ENCODE measurements at regions not wholly inside any gene's neighbourhood (a gene's known extent, or its start where the extent isn't known, plus 50 kb on each side); places are given as distances from the start of the nearest gene placed in this dataset.

GRCh38 chr9:16106021-16106571, 553.3 kb downstream of the CCDC171 start:
- Histone ChIP-seq H3K9me3 (ENCODE audit: insufficient read depth, low read length, severe bottlenecking) (no peaks in the 10 kb centered on the region), H4K20me1 (ENCODE audit: insufficient read depth, low read length) (no peaks in the 10 kb centered on the region), H3K79me2 (ENCODE audit: insufficient read depth, low read length) (no peaks in the 10 kb centered on the region), H3K4me3 (ENCODE audit: low read depth in 1 of 2, low read length in 2 of 2) (no peak overlapping the region), H3K36me3 (ENCODE audit: insufficient read depth, low read length) (no peaks in the 10 kb centered on the region), H2AFZ (ENCODE audit: low read depth, low read length) (no peak overlapping the region), H3K27ac (ENCODE audit: low read length) (no peak overlapping the region), H3K4me1 (ENCODE audit: insufficient read depth, low read length) (no peaks in the 10 kb centered on the region), H3K27me3 (ENCODE audit: insufficient read depth, low read length, poor library complexity) (no peaks in the 10 kb centered on the region), H3K4me2 (ENCODE audit: insufficient read depth, low read length) (no peak overlapping the region), H3K9ac (ENCODE audit: low read depth, low read length) (no peak overlapping the region)
- TF ChIP-seq EZH2 (IDR thresholded peaks at IDR 0.05; ENCODE audit: borderline replicate concordance, low read depth, low read length, severe bottlenecking): no peak
- TF ChIP-seq CTCF (IDR thresholded peaks at IDR 0.05; ENCODE audit: borderline replicate concordance, extremely low read depth, low read length, poor library complexity, severe bottlenecking): no peak
- no peak for DNase-seq
- no peak for ATAC-seq (ENCODE audit: insufficient read depth, low read depth)

GRCh38 chr9:16112116-16112515, 559.3 kb downstream of the CCDC171 start:
- no peaks in the 10 kb centered on the region for H4K20me1 ChIP-seq (ENCODE audit: insufficient read depth, low read length)
- no peaks in the 10 kb centered on the region for H3K79me2 ChIP-seq (ENCODE audit: insufficient read depth, low read length)
- no peak overlapping the region for H3K4me3 ChIP-seq (ENCODE audit: low read depth in 1 of 2, low read length in 2 of 2)
- ATAC-seq (ENCODE audit: insufficient read depth, low read depth): no peak
- no peaks in the 10 kb centered on the region for H3K27me3 ChIP-seq (ENCODE audit: insufficient read depth, low read length, poor library complexity)
- no peak overlapping the region for H2AFZ ChIP-seq (ENCODE audit: low read depth, low read length)
- H3K4me1 ChIP-seq (ENCODE audit: insufficient read depth, low read length): no peaks in the 10 kb centered on the region
- H3K27ac ChIP-seq (ENCODE audit: low read length): no peak overlapping the region
- no peak overlapping the region for H3K9ac ChIP-seq (ENCODE audit: low read depth, low read length)
- no peaks in the 10 kb centered on the region for H3K9me3 ChIP-seq (ENCODE audit: insufficient read depth, low read length, severe bottlenecking)
- H3K4me2 ChIP-seq (ENCODE audit: insufficient read depth, low read length): no peak overlapping the region
- no peak for DNase-seq
- H3K36me3 ChIP-seq (ENCODE audit: insufficient read depth, low read length): no peaks in the 10 kb centered on the region
- TF ChIP-seq CTCF (IDR thresholded peaks at IDR 0.05; ENCODE audit: borderline replicate concordance, extremely low read depth, low read length, poor library complexity, severe bottlenecking): no peak
- no peak for TF ChIP-seq EZH2 (IDR thresholded peaks at IDR 0.05; ENCODE audit: borderline replicate concordance, low read depth, low read length, severe bottlenecking)

GRCh38 chr9:16115994-16116393, 563.2 kb downstream of the CCDC171 start:
- no peaks in the 10 kb centered on the region for H3K4me1 ChIP-seq (ENCODE audit: insufficient read depth, low read length)
- no peaks in the 10 kb centered on the region for H3K9me3 ChIP-seq (ENCODE audit: insufficient read depth, low read length, severe bottlenecking)
- H4K20me1 ChIP-seq (ENCODE audit: insufficient read depth, low read length): no peaks in the 10 kb centered on the region
- H3K4me2 ChIP-seq (ENCODE audit: insufficient read depth, low read length): no peak overlapping the region
- no peaks in the 10 kb centered on the region for H3K27me3 ChIP-seq (ENCODE audit: insufficient read depth, low read length, poor library complexity)
- H3K9ac ChIP-seq (ENCODE audit: low read depth, low read length): no peak overlapping the region
- no peak for ATAC-seq (ENCODE audit: insufficient read depth, low read depth)
- H3K27ac ChIP-seq (ENCODE audit: low read length): no peak overlapping the region
- H2AFZ ChIP-seq (ENCODE audit: low read depth, low read length): no peak overlapping the region
- no peaks in the 10 kb centered on the region for H3K79me2 ChIP-seq (ENCODE audit: insufficient read depth, low read length)
- no peak overlapping the region for H3K4me3 ChIP-seq (ENCODE audit: low read depth in 1 of 2, low read length in 2 of 2)
- TF ChIP-seq CTCF (IDR thresholded peaks at IDR 0.05; ENCODE audit: borderline replicate concordance, extremely low read depth, low read length, poor library complexity, severe bottlenecking) (no peak), EZH2 (IDR thresholded peaks at IDR 0.05; ENCODE audit: borderline replicate concordance, low read depth, low read length, severe bottlenecking) (no peak)
- DNase-seq: no peak
- no peaks in the 10 kb centered on the region for H3K36me3 ChIP-seq (ENCODE audit: insufficient read depth, low read length)

GRCh38 chr9:16118043-16118442, 565.2 kb downstream of the CCDC171 start:
- Histone ChIP-seq H4K20me1 (ENCODE audit: insufficient read depth, low read length) (no peaks in the 10 kb centered on the region), H3K9ac (ENCODE audit: low read depth, low read length) (no peak overlapping the region), H3K9me3 (ENCODE audit: insufficient read depth, low read length, severe bottlenecking) (no peaks in the 10 kb centered on the region), H3K4me1 (ENCODE audit: insufficient read depth, low read length) (no peaks in the 10 kb centered on the region), H3K36me3 (ENCODE audit: insufficient read depth, low read length) (no peaks in the 10 kb centered on the region), H2AFZ (ENCODE audit: low read depth, low read length) (no peak overlapping the region), H3K4me3 (ENCODE audit: low read depth in 1 of 2, low read length in 2 of 2) (no peak overlapping the region), H3K4me2 (ENCODE audit: insufficient read depth, low read length) (no peak overlapping the region), H3K27ac (ENCODE audit: low read length) (no peak overlapping the region), H3K79me2 (ENCODE audit: insufficient read depth, low read length) (no peaks in the 10 kb centered on the region), H3K27me3 (ENCODE audit: insufficient read depth, low read length, poor library complexity) (no peaks in the 10 kb centered on the region)
- TF ChIP-seq CTCF (IDR thresholded peaks at IDR 0.05; ENCODE audit: borderline replicate concordance, extremely low read depth, low read length, poor library complexity, severe bottlenecking) (no peak), EZH2 (IDR thresholded peaks at IDR 0.05; ENCODE audit: borderline replicate concordance, low read depth, low read length, severe bottlenecking) (no peak)
- ATAC-seq (ENCODE audit: insufficient read depth, low read depth) (no peak), DNase-seq (no peak)

Measured in DND-41 (cell line).